Keratinocyte (primary cell): ENCODE measurements at regions not wholly inside any gene's neighbourhood (a gene's known extent, or its start where the extent isn't known, plus 50 kb on each side); places are given as distances from the start of the nearest gene placed in this dataset.
A peak's percentile ranks its signal among the peaks of the same experiment; 100 is the strongest.

ENCODE experiments used
- DNase-seq: peaks from one replicate; pipeline ENCODE4 v3.0.0-alpha.2; 2011; ENCODE audit warnings: low read depth, missing footprints, low spot score
- FAIRE-seq: peaks from 2 replicates; lab custom pipeline; 2011; peaks lifted over from hg19 to GRCh38; lab: Jason Lieb, UNC
- H2AFZ ChIP-seq: 2 replicates; pipeline ENCODE4 v1.6.0; 2012; ENCODE audit warnings: low read length, control low read depth, inconsistent platforms; ENCODE audit not compliant: control insufficient read depth
- H3K27ac ChIP-seq: 2 replicates; pipeline ENCODE4 v1.5.1; 2011; ENCODE audit warnings: low read length; ENCODE audit not compliant: control insufficient read depth, insufficient read depth
- H3K27me3 ChIP-seq: 3 replicates; pipeline ENCODE4 v1.6.0; 2011; ENCODE audit warnings: low read length; ENCODE audit not compliant: control insufficient read depth, insufficient read depth; ENCODE audit errors: extremely low read depth
- H3K36me3 ChIP-seq, 2 experiments: 2 replicates in 1 of 2; 3 replicates in 1 of 2; pipeline ENCODE4 v1.5.1; 2011; ENCODE audit warnings: low read length in 2 of 2, mild to moderate bottlenecking in 1 of 2; ENCODE audit not compliant: control insufficient read depth in 2 of 2, insufficient read depth in 2 of 2; ENCODE audit errors: extremely low read depth in 1 of 2
- H3K4me1 ChIP-seq: 3 replicates; pipeline ENCODE4 v1.5.1; 2011; ENCODE audit warnings: low read length; ENCODE audit not compliant: control insufficient read depth, insufficient read depth; ENCODE audit errors: extremely low read depth
- H3K4me2 ChIP-seq: 3 replicates; pipeline ENCODE4 v1.6.0; 2011; ENCODE audit warnings: low read depth, low read length; ENCODE audit not compliant: control insufficient read depth, insufficient read depth; ENCODE audit errors: extremely low read depth
- H3K4me3 ChIP-seq, 3 experiments: fragments of 200-600 bp in 1 of 3; sonication (generic) in 1 of 3; 2 replicates in 2 of 3; 3 replicates in 1 of 3; pipeline ENCODE4 v1.5.1; 2011 to 2016; ENCODE audit warnings: low read length in 3 of 3, mild to moderate bottlenecking in 3 of 3, control low read depth in 2 of 3, inconsistent platforms in 1 of 3, low read depth in 1 of 3, mixed read lengths in 1 of 3, mixed run types in 1 of 3, moderate library complexity in 1 of 3; ENCODE audit not compliant: control insufficient read depth in 2 of 3, insufficient read depth in 2 of 3; ENCODE audit errors: extremely low read depth in 1 of 3
- H3K79me2 ChIP-seq: 2 replicates; pipeline ENCODE4 v1.6.0; 2012; ENCODE audit warnings: low read length; ENCODE audit not compliant: control insufficient read depth, insufficient read depth
- H3K9ac ChIP-seq: 3 replicates; pipeline ENCODE4 v1.6.0; 2011; ENCODE audit warnings: low read length; ENCODE audit not compliant: control insufficient read depth, insufficient read depth; ENCODE audit errors: extremely low read depth
- H3K9me1 ChIP-seq: 3 replicates; pipeline ENCODE4 v1.6.0; 2011; ENCODE audit warnings: low read length; ENCODE audit not compliant: control insufficient read depth, insufficient read depth; ENCODE audit errors: extremely low read depth
- H3K9me3 ChIP-seq: 2 replicates; pipeline ENCODE4 v1.5.1; 2012; ENCODE audit warnings: low read depth, low read length; ENCODE audit not compliant: control insufficient read depth
- H4K20me1 ChIP-seq: 3 replicates; pipeline ENCODE4 v1.6.0; 2011; ENCODE audit warnings: low read length; ENCODE audit not compliant: control insufficient read depth, insufficient read depth; ENCODE audit errors: extremely low read depth
- EZH2 ChIP-seq: IDR thresholded peaks from one replicate; pipeline ENCODE4 v1.6.1; 2012; ENCODE audit warnings: inconsistent platforms, mild to moderate bottlenecking, low read length, moderate library complexity
- dilution Hi-C: fragments of 300-500 bp; cut with MboI; formaldehyde crosslinking; loops from one replicate; pipeline ENCODE4 v1.7.0; 2020; ENCODE audit warnings: low sequenced_read_pairs; ENCODE audit not compliant: extremely low pct_ligation_motif_present
- TF ChIP-seq, protein P1 (sequence below), 3 experiments: IDR thresholded peaks in 1 of 3; conservative IDR thresholded peaks in 1 of 3; optimal IDR thresholded peaks in 1 of 3; 2 replicates in 2 of 3; 3 replicates in 1 of 3; pipeline versions ENCODE3 to v1.5.1; 2011; ENCODE audit warnings: low read length in 3 of 3, mild to moderate bottlenecking in 3 of 3, moderate library complexity in 2 of 3, control low read depth in 1 of 3, inconsistent platforms in 1 of 3; ENCODE audit not compliant: insufficient read depth in 2 of 3; ENCODE audit errors: extremely low read depth in 1 of 3

DNA sequence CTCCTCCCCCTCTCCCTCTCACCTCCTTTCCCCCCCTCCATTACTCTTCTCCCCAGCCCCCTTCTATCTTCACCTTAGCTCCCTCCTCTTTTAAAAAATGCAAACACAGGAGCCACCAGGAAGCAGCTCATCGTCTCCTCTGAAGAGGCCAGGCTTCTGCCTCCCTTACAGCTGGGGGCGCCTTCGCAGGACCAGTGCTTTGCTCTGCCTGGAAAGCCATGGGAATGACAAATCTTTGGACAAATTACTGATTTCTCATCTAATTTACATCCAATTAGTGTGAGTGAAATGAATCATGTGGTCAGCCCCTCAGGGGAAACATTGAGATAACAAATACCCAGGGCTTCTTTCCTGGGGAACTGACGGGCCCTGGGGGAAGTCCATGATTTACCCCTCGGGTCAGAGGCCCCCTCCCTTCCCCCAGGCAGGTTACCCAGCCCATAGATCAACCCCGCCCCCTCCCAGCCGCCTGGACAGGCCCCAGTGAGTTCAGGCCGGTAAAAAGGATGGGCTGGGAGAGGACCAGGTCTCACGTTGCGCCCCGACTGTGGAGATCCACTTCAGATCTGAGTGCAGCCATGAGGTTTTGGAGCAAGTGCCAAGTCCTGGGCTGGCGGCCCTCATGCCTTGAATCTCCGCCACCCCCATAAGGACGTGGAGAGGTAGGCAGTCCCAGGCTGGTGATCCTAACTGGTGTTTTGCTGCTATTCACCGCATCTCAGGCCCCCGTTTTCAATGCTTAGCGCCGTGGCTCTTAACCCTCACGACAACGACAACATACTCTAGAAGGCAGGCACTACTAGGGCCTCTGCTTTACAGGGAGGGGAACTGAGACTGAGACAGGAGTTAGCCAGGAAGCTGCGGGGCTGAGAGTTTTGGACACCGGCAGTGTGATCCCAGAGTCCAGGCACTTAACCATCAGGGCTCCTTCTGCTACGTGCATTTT is 300.8 kb downstream of the RRAGC start:
- Histone ChIP-seq H3K9me3 (no peaks in the 10 kb centered on the region), H3K4me2 (peak overlapping the region; percentile 77), H3K27me3 (peaks cover 18% of the 10 kb centered on the region), H2AFZ (peak overlapping the region; percentile 84), H3K4me1 (peaks cover 16% of the 10 kb centered on the region), H3K4me3 (peak overlapping the region in 1 of 3 experiments; percentile 45), H3K36me3 (no peaks in the 10 kb centered on the region), H3K9ac (no peak overlapping the region), H3K9me1 (no peaks in the 10 kb centered on the region), H3K27ac (no peak overlapping the region), H3K79me2 (no peaks in the 10 kb centered on the region), H4K20me1 (no peaks in the 10 kb centered on the region)
- no peak for DNase-seq
- dilution Hi-C loops = no loop called here
- FAIRE-seq = no peak
- TF ChIP-seq, protein P1, sequence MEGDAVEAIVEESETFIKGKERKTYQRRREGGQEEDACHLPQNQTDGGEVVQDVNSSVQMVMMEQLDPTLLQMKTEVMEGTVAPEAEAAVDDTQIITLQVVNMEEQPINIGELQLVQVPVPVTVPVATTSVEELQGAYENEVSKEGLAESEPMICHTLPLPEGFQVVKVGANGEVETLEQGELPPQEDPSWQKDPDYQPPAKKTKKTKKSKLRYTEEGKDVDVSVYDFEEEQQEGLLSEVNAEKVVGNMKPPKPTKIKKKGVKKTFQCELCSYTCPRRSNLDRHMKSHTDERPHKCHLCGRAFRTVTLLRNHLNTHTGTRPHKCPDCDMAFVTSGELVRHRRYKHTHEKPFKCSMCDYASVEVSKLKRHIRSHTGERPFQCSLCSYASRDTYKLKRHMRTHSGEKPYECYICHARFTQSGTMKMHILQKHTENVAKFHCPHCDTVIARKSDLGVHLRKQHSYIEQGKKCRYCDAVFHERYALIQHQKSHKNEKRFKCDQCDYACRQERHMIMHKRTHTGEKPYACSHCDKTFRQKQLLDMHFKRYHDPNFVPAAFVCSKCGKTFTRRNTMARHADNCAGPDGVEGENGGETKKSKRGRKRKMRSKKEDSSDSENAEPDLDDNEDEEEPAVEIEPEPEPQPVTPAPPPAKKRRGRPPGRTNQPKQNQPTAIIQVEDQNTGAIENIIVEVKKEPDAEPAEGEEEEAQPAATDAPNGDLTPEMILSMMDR (optimal IDR thresholded peaks at IDR 0.05 in 1 of 3, IDR thresholded peaks at IDR 0.05 in 1 of 3, conservative IDR thresholded peaks at IDR 0.05 in 1 of 3; ENCODE audit: extremely low read depth in 1 of 3, insufficient read depth in 2 of 3, low read length in 3 of 3) = peak in 1 of 3 experiments; percentile 16
- no peak for TF ChIP-seq EZH2

DNA sequence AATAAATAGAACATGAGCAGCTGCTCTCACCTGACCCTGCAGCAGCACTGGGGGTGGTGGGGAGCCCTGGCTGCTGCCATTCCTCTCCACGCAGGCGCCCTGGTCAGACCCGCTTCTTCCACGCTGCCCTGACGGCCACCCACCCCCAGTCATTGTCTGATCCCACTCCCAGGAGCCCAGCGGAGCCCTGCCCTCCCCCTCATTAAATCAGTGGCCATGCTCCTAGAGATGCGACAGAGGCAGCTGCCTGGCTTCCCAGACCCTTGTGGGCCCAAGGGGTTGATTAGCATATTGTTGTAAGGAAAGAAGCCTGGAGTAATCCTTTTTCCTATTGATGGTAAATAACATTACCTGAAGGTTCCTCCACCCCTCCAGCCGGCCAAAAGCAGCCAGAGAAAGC is 301.5 kb downstream of the RRAGC start:
- no peak for TF ChIP-seq EZH2
- TF ChIP-seq, protein P1 (optimal IDR thresholded peaks at IDR 0.05 in 1 of 3, IDR thresholded peaks at IDR 0.05 in 1 of 3, conservative IDR thresholded peaks at IDR 0.05 in 1 of 3; ENCODE audit: extremely low read depth in 1 of 3, insufficient read depth in 2 of 3, low read length in 3 of 3) = no peak
- dilution Hi-C loops = no loop called here
- H3K9me1 ChIP-seq = no peaks in the 10 kb centered on the region
- no peaks in the 10 kb centered on the region for H3K36me3 ChIP-seq
- no peaks in the 10 kb centered on the region for H4K20me1 ChIP-seq
- no peak overlapping the region for H3K4me2 ChIP-seq
- H3K27me3 ChIP-seq = peaks cover 11% of the 10 kb centered on the region
- H3K9me3 ChIP-seq = no peaks in the 10 kb centered on the region
- H3K27ac ChIP-seq = no peak overlapping the region
- H3K4me1 ChIP-seq = peaks cover 16% of the 10 kb centered on the region
- no peak overlapping the region for H3K9ac ChIP-seq
- no peak overlapping the region for H2AFZ ChIP-seq
- DNase-seq = no peak
- FAIRE-seq = no peak
- no peak overlapping the region for H3K4me3 ChIP-seq
- no peaks in the 10 kb centered on the region for H3K79me2 ChIP-seq
